HepG2 (cell line): ENCODE measurements at regions not wholly inside any gene's neighbourhood (a gene's known extent, or its start where the extent isn't known, plus 50 kb on each side); places are given as distances from the start of the nearest gene placed in this dataset.

Experiments used
- AKAP8 ChIP-seq: sonication (generic); formaldehyde crosslinking; IDR thresholded peaks from 2 replicates; pipeline ENCODE4 v1.5.1; 2020; ENCODE audit warnings: mild to moderate bottlenecking, missing genetic modification reagents
- GATAD1 ChIP-seq: IDR thresholded peaks from 2 replicates; pipeline ENCODE4 v1.6.1; 2016; ENCODE audit warnings: missing genetic modification reagents, missing compliant biosample characterization
- HOXD1 ChIP-seq: sonication (generic); formaldehyde crosslinking; IDR thresholded peaks from 2 replicates; pipeline ENCODE4 v1.5.0; 2020; ENCODE audit warnings: missing genetic modification reagents
- MAZ ChIP-seq, 2 experiments: sonication (generic) in 1 of 2; formaldehyde crosslinking in 1 of 2; IDR thresholded peaks; 2 replicates each; pipeline versions ENCODE4 v1.5.0 to v1.6.1; 2012 to 2020; ENCODE audit warnings: low read depth in 2 of 2, mild to moderate bottlenecking in 2 of 2, borderline replicate concordance in 1 of 2, improper control_type of control experiment in 1 of 2, low read length in 1 of 2, missing genetic modification reagents in 1 of 2, moderate library complexity in 1 of 2
- TARDBP ChIP-seq: sonication (generic); formaldehyde crosslinking; IDR thresholded peaks from 2 replicates; pipeline ENCODE4 v1.8.0; 2022; ENCODE audit warnings: mild to moderate bottlenecking, missing genetic modification reagents
- ZC3H13 ChIP-seq: sonication (generic); formaldehyde crosslinking; IDR thresholded peaks from 2 replicates; pipeline ENCODE4 v1.8.1; 2023; ENCODE audit warnings: mild to moderate bottlenecking, missing genetic modification reagents, moderate library complexity
- ZMYM3 ChIP-seq: sonication (generic); formaldehyde crosslinking; IDR thresholded peaks from 2 replicates; pipeline ENCODE4 v1.5.1; 2020; ENCODE audit warnings: mild to moderate bottlenecking, missing genetic modification reagents
- ZNF766 ChIP-seq: sonication (generic); formaldehyde crosslinking; IDR thresholded peaks from 2 replicates; pipeline ENCODE4 v1.5.0; 2020; ENCODE audit warnings: missing genetic modification reagents, borderline replicate concordance
- TF ChIP-seq, protein P1 (sequence below): IDR thresholded peaks from 2 replicates; pipeline ENCODE4 v1.6.1; 2016; ENCODE audit warnings: low read depth, missing genetic modification reagents, missing compliant biosample characterization
- TF ChIP-seq, protein P2 (sequence below), 2 experiments: IDR thresholded peaks; 2 replicates each; pipeline ENCODE4 v1.6.1; 2011 to 2012; ENCODE audit warnings: low read length in 2 of 2, borderline replicate concordance in 1 of 2, low read depth in 1 of 2, mild to moderate bottlenecking in 1 of 2, moderate library complexity in 1 of 2
- TF ChIP-seq, protein P3 (sequence below): sonication (generic); formaldehyde crosslinking; IDR thresholded peaks from 2 replicates; pipeline ENCODE4 v1.5.1; 2020; ENCODE audit warnings: mild to moderate bottlenecking, missing genetic modification reagents, borderline replicate concordance

DNA sequence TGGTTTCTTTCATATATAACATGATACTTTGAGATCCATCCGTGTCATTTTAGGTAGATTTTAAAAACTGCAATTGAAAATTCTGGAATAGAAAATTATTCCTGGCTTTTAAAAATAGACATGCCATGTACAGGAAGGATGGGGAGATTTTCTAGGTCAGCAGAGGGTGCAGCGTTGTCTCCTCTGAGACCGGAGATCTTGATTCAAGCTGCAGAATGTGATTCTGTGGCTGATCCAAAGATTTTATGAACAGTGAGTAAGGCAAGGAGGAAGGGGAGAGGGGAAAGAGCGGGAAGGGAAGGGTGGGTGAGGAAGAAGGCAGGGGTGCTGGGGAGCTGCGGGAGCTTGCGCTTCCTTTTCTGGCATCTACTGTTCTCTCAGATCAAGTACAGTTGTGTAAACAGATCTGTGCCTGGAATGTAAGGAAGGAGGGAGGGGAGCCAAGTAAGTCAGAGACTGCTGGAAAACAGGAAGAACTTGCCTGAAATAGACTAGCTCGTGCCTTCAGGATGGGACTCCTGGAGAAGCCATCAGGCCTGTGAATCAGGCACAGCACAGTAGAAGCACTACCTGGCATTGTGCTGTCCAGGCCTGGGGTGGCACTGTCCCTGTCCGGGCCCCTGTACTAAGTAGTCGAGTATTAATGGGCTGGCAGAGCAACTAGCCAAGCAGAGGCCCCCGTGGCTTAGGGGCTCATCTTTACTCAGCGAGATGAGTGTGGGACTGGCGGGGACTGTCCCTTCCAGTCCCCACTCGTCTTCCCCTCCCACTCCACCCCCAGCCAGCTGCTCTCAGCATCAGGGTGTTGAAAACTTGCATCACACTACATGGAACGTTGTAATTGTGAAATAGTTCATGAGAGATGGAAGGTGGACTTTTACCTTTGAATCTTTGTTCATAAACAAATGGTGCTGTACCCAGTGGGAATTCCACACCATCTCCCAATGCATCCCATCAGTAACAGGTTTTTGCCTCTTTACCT, 163.5 kb downstream of the UXS1 start (continued):
- TF ChIP-seq, protein P1, sequence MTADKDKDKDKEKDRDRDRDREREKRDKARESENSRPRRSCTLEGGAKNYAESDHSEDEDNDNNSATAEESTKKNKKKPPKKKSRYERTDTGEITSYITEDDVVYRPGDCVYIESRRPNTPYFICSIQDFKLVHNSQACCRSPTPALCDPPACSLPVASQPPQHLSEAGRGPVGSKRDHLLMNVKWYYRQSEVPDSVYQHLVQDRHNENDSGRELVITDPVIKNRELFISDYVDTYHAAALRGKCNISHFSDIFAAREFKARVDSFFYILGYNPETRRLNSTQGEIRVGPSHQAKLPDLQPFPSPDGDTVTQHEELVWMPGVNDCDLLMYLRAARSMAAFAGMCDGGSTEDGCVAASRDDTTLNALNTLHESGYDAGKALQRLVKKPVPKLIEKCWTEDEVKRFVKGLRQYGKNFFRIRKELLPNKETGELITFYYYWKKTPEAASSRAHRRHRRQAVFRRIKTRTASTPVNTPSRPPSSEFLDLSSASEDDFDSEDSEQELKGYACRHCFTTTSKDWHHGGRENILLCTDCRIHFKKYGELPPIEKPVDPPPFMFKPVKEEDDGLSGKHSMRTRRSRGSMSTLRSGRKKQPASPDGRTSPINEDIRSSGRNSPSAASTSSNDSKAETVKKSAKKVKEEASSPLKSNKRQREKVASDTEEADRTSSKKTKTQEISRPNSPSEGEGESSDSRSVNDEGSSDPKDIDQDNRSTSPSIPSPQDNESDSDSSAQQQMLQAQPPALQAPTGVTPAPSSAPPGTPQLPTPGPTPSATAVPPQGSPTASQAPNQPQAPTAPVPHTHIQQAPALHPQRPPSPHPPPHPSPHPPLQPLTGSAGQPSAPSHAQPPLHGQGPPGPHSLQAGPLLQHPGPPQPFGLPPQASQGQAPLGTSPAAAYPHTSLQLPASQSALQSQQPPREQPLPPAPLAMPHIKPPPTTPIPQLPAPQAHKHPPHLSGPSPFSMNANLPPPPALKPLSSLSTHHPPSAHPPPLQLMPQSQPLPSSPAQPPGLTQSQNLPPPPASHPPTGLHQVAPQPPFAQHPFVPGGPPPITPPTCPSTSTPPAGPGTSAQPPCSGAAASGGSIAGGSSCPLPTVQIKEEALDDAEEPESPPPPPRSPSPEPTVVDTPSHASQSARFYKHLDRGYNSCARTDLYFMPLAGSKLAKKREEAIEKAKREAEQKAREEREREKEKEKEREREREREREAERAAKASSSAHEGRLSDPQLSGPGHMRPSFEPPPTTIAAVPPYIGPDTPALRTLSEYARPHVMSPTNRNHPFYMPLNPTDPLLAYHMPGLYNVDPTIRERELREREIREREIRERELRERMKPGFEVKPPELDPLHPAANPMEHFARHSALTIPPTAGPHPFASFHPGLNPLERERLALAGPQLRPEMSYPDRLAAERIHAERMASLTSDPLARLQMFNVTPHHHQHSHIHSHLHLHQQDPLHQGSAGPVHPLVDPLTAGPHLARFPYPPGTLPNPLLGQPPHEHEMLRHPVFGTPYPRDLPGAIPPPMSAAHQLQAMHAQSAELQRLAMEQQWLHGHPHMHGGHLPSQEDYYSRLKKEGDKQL (CRISPR knock-in tag): peak; percentile 84; the same call in 1 of the 2 replicates
- TF ChIP-seq, protein P2, sequence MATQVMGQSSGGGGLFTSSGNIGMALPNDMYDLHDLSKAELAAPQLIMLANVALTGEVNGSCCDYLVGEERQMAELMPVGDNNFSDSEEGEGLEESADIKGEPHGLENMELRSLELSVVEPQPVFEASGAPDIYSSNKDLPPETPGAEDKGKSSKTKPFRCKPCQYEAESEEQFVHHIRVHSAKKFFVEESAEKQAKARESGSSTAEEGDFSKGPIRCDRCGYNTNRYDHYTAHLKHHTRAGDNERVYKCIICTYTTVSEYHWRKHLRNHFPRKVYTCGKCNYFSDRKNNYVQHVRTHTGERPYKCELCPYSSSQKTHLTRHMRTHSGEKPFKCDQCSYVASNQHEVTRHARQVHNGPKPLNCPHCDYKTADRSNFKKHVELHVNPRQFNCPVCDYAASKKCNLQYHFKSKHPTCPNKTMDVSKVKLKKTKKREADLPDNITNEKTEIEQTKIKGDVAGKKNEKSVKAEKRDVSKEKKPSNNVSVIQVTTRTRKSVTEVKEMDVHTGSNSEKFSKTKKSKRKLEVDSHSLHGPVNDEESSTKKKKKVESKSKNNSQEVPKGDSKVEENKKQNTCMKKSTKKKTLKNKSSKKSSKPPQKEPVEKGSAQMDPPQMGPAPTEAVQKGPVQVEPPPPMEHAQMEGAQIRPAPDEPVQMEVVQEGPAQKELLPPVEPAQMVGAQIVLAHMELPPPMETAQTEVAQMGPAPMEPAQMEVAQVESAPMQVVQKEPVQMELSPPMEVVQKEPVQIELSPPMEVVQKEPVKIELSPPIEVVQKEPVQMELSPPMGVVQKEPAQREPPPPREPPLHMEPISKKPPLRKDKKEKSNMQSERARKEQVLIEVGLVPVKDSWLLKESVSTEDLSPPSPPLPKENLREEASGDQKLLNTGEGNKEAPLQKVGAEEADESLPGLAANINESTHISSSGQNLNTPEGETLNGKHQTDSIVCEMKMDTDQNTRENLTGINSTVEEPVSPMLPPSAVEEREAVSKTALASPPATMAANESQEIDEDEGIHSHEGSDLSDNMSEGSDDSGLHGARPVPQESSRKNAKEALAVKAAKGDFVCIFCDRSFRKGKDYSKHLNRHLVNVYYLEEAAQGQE (IDR thresholded peaks at IDR 0.05; ENCODE audit: borderline replicate concordance in 1 of 2, low read depth in 1 of 2, low read length in 2 of 2): peak in 1 of 2 experiments; percentile 61; a peak in 1 of 4 replicates
- TF ChIP-seq GATAD1: peak; percentile 75
- no peak for TF ChIP-seq ZC3H13
- peak; percentile 95 for TF ChIP-seq MAZ (IDR thresholded peaks at IDR 0.05; ENCODE audit: borderline replicate concordance, low read depth, low read length)
- peak; percentile 92 for TF ChIP-seq MAZ (CRISPR knock-in tag; IDR thresholded peaks at IDR 0.05; ENCODE audit: low read depth)
- TF ChIP-seq AKAP8 (CRISPR knock-in tag): 0 out of 2 replicates have a peak, but pooled peaks have one; percentile 55
- TF ChIP-seq TARDBP (CRISPR knock-in tag): peak; percentile 94
- TF ChIP-seq HOXD1 (CRISPR knock-in tag): peak; percentile 78; the same call in 1 of the 2 replicates
- TF ChIP-seq ZNF766 (CRISPR knock-in tag): no peak
- peak; percentile 87 for TF ChIP-seq ZMYM3 (CRISPR knock-in tag)
- TF ChIP-seq, protein P3, sequence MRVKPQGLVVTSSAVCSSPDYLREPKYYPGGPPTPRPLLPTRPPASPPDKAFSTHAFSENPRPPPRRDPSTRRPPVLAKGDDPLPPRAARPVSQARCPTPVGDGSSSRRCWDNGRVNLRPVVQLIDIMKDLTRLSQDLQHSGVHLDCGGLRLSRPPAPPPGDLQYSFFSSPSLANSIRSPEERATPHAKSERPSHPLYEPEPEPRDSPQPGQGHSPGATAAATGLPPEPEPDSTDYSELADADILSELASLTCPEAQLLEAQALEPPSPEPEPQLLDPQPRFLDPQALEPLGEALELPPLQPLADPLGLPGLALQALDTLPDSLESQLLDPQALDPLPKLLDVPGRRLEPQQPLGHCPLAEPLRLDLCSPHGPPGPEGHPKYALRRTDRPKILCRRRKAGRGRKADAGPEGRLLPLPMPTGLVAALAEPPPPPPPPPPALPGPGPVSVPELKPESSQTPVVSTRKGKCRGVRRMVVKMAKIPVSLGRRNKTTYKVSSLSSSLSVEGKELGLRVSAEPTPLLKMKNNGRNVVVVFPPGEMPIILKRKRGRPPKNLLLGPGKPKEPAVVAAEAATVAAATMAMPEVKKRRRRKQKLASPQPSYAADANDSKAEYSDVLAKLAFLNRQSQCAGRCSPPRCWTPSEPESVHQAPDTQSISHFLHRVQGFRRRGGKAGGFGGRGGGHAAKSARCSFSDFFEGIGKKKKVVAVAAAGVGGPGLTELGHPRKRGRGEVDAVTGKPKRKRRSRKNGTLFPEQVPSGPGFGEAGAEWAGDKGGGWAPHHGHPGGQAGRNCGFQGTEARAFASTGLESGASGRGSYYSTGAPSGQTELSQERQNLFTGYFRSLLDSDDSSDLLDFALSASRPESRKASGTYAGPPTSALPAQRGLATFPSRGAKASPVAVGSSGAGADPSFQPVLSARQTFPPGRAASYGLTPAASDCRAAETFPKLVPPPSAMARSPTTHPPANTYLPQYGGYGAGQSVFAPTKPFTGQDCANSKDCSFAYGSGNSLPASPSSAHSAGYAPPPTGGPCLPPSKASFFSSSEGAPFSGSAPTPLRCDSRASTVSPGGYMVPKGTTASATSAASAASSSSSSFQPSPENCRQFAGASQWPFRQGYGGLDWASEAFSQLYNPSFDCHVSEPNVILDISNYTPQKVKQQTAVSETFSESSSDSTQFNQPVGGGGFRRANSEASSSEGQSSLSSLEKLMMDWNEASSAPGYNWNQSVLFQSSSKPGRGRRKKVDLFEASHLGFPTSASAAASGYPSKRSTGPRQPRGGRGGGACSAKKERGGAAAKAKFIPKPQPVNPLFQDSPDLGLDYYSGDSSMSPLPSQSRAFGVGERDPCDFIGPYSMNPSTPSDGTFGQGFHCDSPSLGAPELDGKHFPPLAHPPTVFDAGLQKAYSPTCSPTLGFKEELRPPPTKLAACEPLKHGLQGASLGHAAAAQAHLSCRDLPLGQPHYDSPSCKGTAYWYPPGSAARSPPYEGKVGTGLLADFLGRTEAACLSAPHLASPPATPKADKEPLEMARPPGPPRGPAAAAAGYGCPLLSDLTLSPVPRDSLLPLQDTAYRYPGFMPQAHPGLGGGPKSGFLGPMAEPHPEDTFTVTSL (CRISPR knock-in tag): peak; percentile 97
